Lung (tissue), 12 donors: ENCODE measurements at regions not wholly inside any gene's neighbourhood (a gene's known extent, or its start where the extent isn't known, plus 50 kb on each side); places are given as distances from the start of the nearest gene placed in this dataset. TPM values are rescaled to one million over a fixed set of nuclear protein-coding genes. Genes with fewer than 3 reads are reported as not detected.

Experiments
- ATAC-seq: fragments of 200-7000 bp; cut with Tn5 transposase; one replicate; pipeline ENCODE4 v1.9.1; 2020; ENCODE audit warnings: moderate number of reproducible peaks; ENCODE audit not compliant: insufficient read depth, low FRiP score
- DNase-seq, 3 donors: peaks; one replicate each; pipeline ENCODE4 v3.0.0-alpha.2; 2013 to 2017
- H3K27ac ChIP-seq, 2 donors: one replicate each; pipeline ENCODE4 v1.5.1; 2013; ENCODE audit warnings: mild to moderate bottlenecking in 2 of 2, moderate library complexity in 2 of 2, control low read depth in 1 of 2, inconsistent platforms in 1 of 2, low read depth in 1 of 2, low read length in 1 of 2
- H3K27me3 ChIP-seq, 3 donors: one replicate each; pipeline ENCODE4 v1.5.1; 2013; ENCODE audit warnings: low read length in 2 of 3; ENCODE audit not compliant: control insufficient read depth in 3 of 3, insufficient read depth in 3 of 3
- H3K36me3 ChIP-seq, 4 donors: one replicate each; pipeline ENCODE4 v1.5.1; 2013; ENCODE audit warnings: low read length in 4 of 4, mild to moderate bottlenecking in 1 of 4, moderate library complexity in 1 of 4; ENCODE audit not compliant: control insufficient read depth in 4 of 4, insufficient read depth in 4 of 4
- H3K4me1 ChIP-seq, 5 donors: one replicate each; pipeline ENCODE4 v1.5.1; 2013; ENCODE audit warnings: low read length in 5 of 5, mild to moderate bottlenecking in 2 of 5, moderate library complexity in 1 of 5; ENCODE audit not compliant: control insufficient read depth in 5 of 5, insufficient read depth in 5 of 5
- H3K4me3 ChIP-seq: one replicate; pipeline ENCODE4 v1.5.1; 2013; ENCODE audit warnings: mild to moderate bottlenecking, control low read depth, moderate library complexity
- H3K9ac ChIP-seq, 2 donors: one replicate each; pipeline ENCODE4 v1.5.1; 2013; ENCODE audit warnings: low read length in 2 of 2, control low read depth in 1 of 2; ENCODE audit not compliant: insufficient read depth in 1 of 2
- H3K9me3 ChIP-seq, 4 donors: one replicate each; pipeline ENCODE4 v1.5.1; 2013; ENCODE audit warnings: low read length in 3 of 4, mild to moderate bottlenecking in 1 of 4, moderate library complexity in 1 of 4; ENCODE audit not compliant: control insufficient read depth in 4 of 4, insufficient read depth in 3 of 4
- CTCF ChIP-seq: IDR thresholded peaks from 2 replicates; pipeline ENCODE4 v1.5.1; 2012; ENCODE audit warnings: mild to moderate bottlenecking; ENCODE audit errors: control extremely low read depth, extremely low read depth
- WGBS, 2 donors: extraction: QIAGEN DNeasy Blood & Tissue Kit; methylation state at CpG; one replicate each; pipeline ENCODE4 v1.1.7; 2013; 5-methylcytosine and 5-hydroxymethylcytosine counted together
- small RNA-seq: library from RNA; depleted of rRNA; stranded (forward); fragments of <200 nt; gene quantifications from one replicate; pipeline ENCODE3, GENCODE V24; 2014; ENCODE audit warnings: low replicate concordance
- donor health status: control.
- donor health status: control.
- donor health status: Bipolar disorder and iron deficiency.
- donor health status: healthy.
- donor health status: DM: yes; HTN: yes; CAD: no.

- ATAC-seq (no peak), DNase-seq (no peak)
- no peak for TF ChIP-seq CTCF
- 71 to 89% methylated on average over 10 of the region's 10 CpGs for WGBS, 2 donors
- H3K9me3 ChIP-seq, result no peaks in the 10 kb centered on the region
- H3K36me3 ChIP-seq, result no peaks in the 10 kb centered on the region
- no peak overlapping the region for H3K4me3 ChIP-seq
- no peaks in the 10 kb centered on the region for H3K4me1 ChIP-seq
- no peak overlapping the region for H3K9ac ChIP-seq
- H3K27me3 ChIP-seq, result no peaks in the 10 kb centered on the region
- H3K27ac ChIP-seq, result no peak overlapping the region
Observed at GRCh38 chr2:180057706-180058412, 50.8 kb upstream of the CWC22 start.

Small RNA genes in the stretch of these regions (small RNA-seq; reads per million reads assigned to genes)
- gene AC012669.1, result not detected
